ENCODE measurements at regions not wholly inside any gene's neighbourhood (a gene's known extent, or its start where the extent isn't known, plus 50 kb on each side); places are given as distances from the start of the nearest gene placed in this dataset.

- TF ChIP-seq CREM (IDR thresholded peaks at IDR 0.05; ENCODE audit: low read depth) (no peak), TCF7 (IDR thresholded peaks at IDR 0.05; ENCODE audit: borderline replicate concordance) (no peak), HNRNPUL1 (IDR thresholded peaks at IDR 0.05; ENCODE audit: low read length) (no peak), ZNF316 (IDR thresholded peaks at IDR 0.05) (peak; percentile 46; the same call in 1 of the 2 replicates)
Measured at GRCh38 chr1:195606483-195606882, 1001.8 kb downstream of the KCNT2 start (continued).

GRCh38 chr1:195604287-195604686 is 1004.0 kb downstream of the KCNT2 start:
- TF ChIP-seq LEF1 (IDR thresholded peaks at IDR 0.05) = no peak
- TF ChIP-seq SRSF1 (IDR thresholded peaks at IDR 0.05; ENCODE audit: low read depth, low read length) = no peak
- TF ChIP-seq MEF2D (tag; conservative IDR thresholded peaks at IDR 0.05; ENCODE audit: low read depth) = no peak
- TF ChIP-seq ZNF699 (CRISPR knock-in tag; IDR thresholded peaks at IDR 0.05; ENCODE audit: insufficient replicate concordance) = no peak
- TF ChIP-seq TAF1 (IDR thresholded peaks at IDR 0.05; ENCODE audit: control insufficient read depth, extremely low read depth, insufficient read depth, low read length, severe bottlenecking) = no peak
- no peak for TF ChIP-seq BRD9 (IDR thresholded peaks at IDR 0.05; ENCODE audit: low read depth, partially characterized antibody)
- TF ChIP-seq SRSF3 (IDR thresholded peaks at IDR 0.05; ENCODE audit: insufficient read depth, low read length) = no peak
- TF ChIP-seq ETV1 (tag; conservative IDR thresholded peaks at IDR 0.05; ENCODE audit: low read depth) = no peak
- no peak for TF ChIP-seq NUFIP1 (IDR thresholded peaks at IDR 0.05; ENCODE audit: partially characterized antibody)
- TF ChIP-seq CCAR2 (IDR thresholded peaks at IDR 0.05; ENCODE audit: low read depth, low read length) = no peak
- WGBS (ENCODE audit: insufficient coverage, low coverage, missing lambda C conversion rate) = 0% methylated on average over 1 of the region's 1 CpG
- ChIA-PET POLR2A (no interaction called here), CTCF (ENCODE audit: low intra/inter-chr PET ratio) (no interaction called here)
- BruUV-seq (replicated peaks) = no TSS peak
- no peak for FAIRE-seq
- Histone ChIP-seq H3K9ac (ENCODE audit: insufficient read depth in 1 of 2, low read depth in 2 of 2, low read length in 2 of 2) (no peak overlapping the region), H4K20me1 (replicated peaks; ENCODE audit: control insufficient read depth, insufficient read depth, low read length) (no peaks in the 10 kb centered on the region), H3K36me3 (ENCODE audit: control insufficient read depth, insufficient read depth, low read length) (no peaks in the 10 kb centered on the region), H3K4me3 (no peak overlapping the region), H2AFZ (ENCODE audit: low read depth, low read length) (no peak overlapping the region), H3K9me3 (replicated peaks; ENCODE audit: control insufficient read depth, insufficient read depth, low read depth, low read length) (no peaks in the 10 kb centered on the region; the same call in 1 of the 2 replicates), H3K9me1 (ENCODE audit: control insufficient read depth, insufficient read depth, low read length) (no peaks in the 10 kb centered on the region), H3K4me2 (ENCODE audit: insufficient read depth, low read length) (no peak overlapping the region), H3K4me1 (replicated peaks in 1 of 2; ENCODE audit: control insufficient read depth in 2 of 2, insufficient read depth in 2 of 2, low read length in 2 of 2) (no peaks in the 10 kb centered on the region), H3K27ac (ENCODE audit: extremely low read depth, low read depth, low read length) (no peak overlapping the region), H3K79me2 (ENCODE audit: control insufficient read depth, insufficient read depth, low read length) (no peaks in the 10 kb centered on the region), H3K27me3 (ENCODE audit: control insufficient read depth in 2 of 2, insufficient read depth in 2 of 2, low read length in 2 of 2) (no peaks in the 10 kb centered on the region)
- DNase-seq (ENCODE audit: extremely low read depth in 1 of 4, low spot score in 3 of 4) = no peak
- ATAC-seq = no peak
- intact Hi-C loops (cut with micrococcal nuclease) (no loop called here), in situ Hi-C loops (cut with MboI) (no loop called here)

All from K562 (cell line).